Neuronal stem cell (in vitro differentiated cells): ENCODE measurements at regions not wholly inside any gene's neighbourhood (a gene's known extent, or its start where the extent isn't known, plus 50 kb on each side); places are given as distances from the start of the nearest gene placed in this dataset.

Experiments used
- DNase-seq: peaks from one replicate; pipeline ENCODE4 v3.0.0-alpha.2; 2013; ENCODE audit warnings: low spot score
- H2AFZ ChIP-seq: one replicate; pipeline ENCODE4 v1.6.1; 2013; ENCODE audit warnings: mild to moderate bottlenecking, low read length, inconsistent platforms
- H2AK5ac ChIP-seq: 2 replicates; pipeline ENCODE4 v1.6.1; 2013; ENCODE audit warnings: low read depth, mild to moderate bottlenecking, inconsistent platforms, low read length, moderate library complexity, mixed read lengths
- H2BK120ac ChIP-seq: 2 replicates; pipeline ENCODE4 v1.6.1; 2013; ENCODE audit warnings: low read depth, mild to moderate bottlenecking, inconsistent platforms, low read length, moderate library complexity, mixed read lengths
- H2BK12ac ChIP-seq: one replicate; pipeline ENCODE4 v1.6.1; 2013; ENCODE audit warnings: low read length, inconsistent platforms
- H2BK15ac ChIP-seq: 2 replicates; pipeline ENCODE4 v1.6.1; 2013; ENCODE audit warnings: mild to moderate bottlenecking, low read length, inconsistent platforms, mixed read lengths
- H2BK5ac ChIP-seq: one replicate; pipeline ENCODE4 v1.6.1; 2013; ENCODE audit warnings: inconsistent platforms, mild to moderate bottlenecking, low read length, moderate library complexity
- H3K14ac ChIP-seq: one replicate; pipeline ENCODE4 v1.6.1; 2013; ENCODE audit warnings: low read length, inconsistent platforms
- H3K18ac ChIP-seq: 2 replicates; pipeline ENCODE4 v1.6.1; 2013; ENCODE audit warnings: low read length, inconsistent platforms
- H3K23ac ChIP-seq: 2 replicates; pipeline ENCODE4 v1.6.1; 2013; ENCODE audit warnings: low read depth, mild to moderate bottlenecking, mixed read lengths, low read length, inconsistent platforms; ENCODE audit not compliant: poor library complexity
- H3K27ac ChIP-seq: replicated peaks from 3 replicates; pipeline ENCODE4 v1.5.1; 2013; ENCODE audit warnings: low read length, inconsistent platforms
- H3K27me3 ChIP-seq, 3 experiments: 2 replicates each; pipeline ENCODE4 v1.6.1; 2013; ENCODE audit warnings: low read length in 3 of 3, mild to moderate bottlenecking in 2 of 3, inconsistent platforms in 1 of 3, low read depth in 1 of 3, mixed read lengths in 1 of 3, moderate library complexity in 1 of 3; ENCODE audit not compliant: control insufficient read depth in 3 of 3, insufficient read depth in 3 of 3
- H3K36me3 ChIP-seq, 2 donors: replicated peaks in 1 of 2; 2 replicates each; pipeline ENCODE4 v1.6.1; 2013; ENCODE audit warnings: low read length in 2 of 2; ENCODE audit not compliant: control insufficient read depth in 2 of 2, insufficient read depth in 2 of 2
- H3K4ac ChIP-seq: 2 replicates; pipeline ENCODE4 v1.6.1; 2013; ENCODE audit warnings: inconsistent platforms, mild to moderate bottlenecking, low read length, moderate library complexity
- H3K4me1 ChIP-seq, 2 donors: 1 replicate in 1 of 2; 2 replicates in 1 of 2; pipeline ENCODE4 v1.6.1; 2013; ENCODE audit warnings: low read length in 2 of 2, low read depth in 1 of 2; ENCODE audit not compliant: control insufficient read depth in 2 of 2, insufficient read depth in 1 of 2
- H3K4me2 ChIP-seq: one replicate; pipeline ENCODE4 v1.6.1; 2013; ENCODE audit warnings: mild to moderate bottlenecking, low read length, inconsistent platforms; ENCODE audit not compliant: insufficient read depth, poor library complexity, severe bottlenecking
- H3K4me3 ChIP-seq, 2 donors: 2 replicates each; pipeline ENCODE4 v1.5.1; 2013; ENCODE audit warnings: low read length in 2 of 2, mild to moderate bottlenecking in 2 of 2, inconsistent platforms in 1 of 2, moderate library complexity in 1 of 2
- H3K79me1 ChIP-seq: one replicate; pipeline ENCODE4 v1.6.1; 2013; ENCODE audit warnings: low read depth, mild to moderate bottlenecking, inconsistent platforms, low read length, moderate library complexity
- H3K9ac ChIP-seq: one replicate; pipeline ENCODE4 v1.6.1; 2013; ENCODE audit warnings: mild to moderate bottlenecking, low read depth, low read length, inconsistent platforms; ENCODE audit not compliant: poor library complexity
- H3K9me3 ChIP-seq, 2 donors: replicated peaks in 1 of 2; 2 replicates each; pipeline versions ENCODE3 to v1.6.1; 2013; ENCODE audit warnings: low read length in 2 of 2, mild to moderate bottlenecking in 2 of 2, inconsistent platforms in 1 of 2, low read depth in 1 of 2, mixed read lengths in 1 of 2, moderate library complexity in 1 of 2; ENCODE audit not compliant: control insufficient read depth in 2 of 2, insufficient read depth in 1 of 2
- H4K8ac ChIP-seq: one replicate; pipeline ENCODE4 v1.6.1; 2013; ENCODE audit warnings: low read depth, mild to moderate bottlenecking, inconsistent platforms, low read length, moderate library complexity
- H4K91ac ChIP-seq: one replicate; pipeline ENCODE4 v1.6.1; 2013; ENCODE audit warnings: low read length, low read depth, mild to moderate bottlenecking, inconsistent platforms; ENCODE audit not compliant: poor library complexity
- WGBS, 2 donors: extraction: QIAGEN DNeasy Blood & Tissue Kit; methylation state at CpG; one replicate each; pipeline ENCODE4 v1.1.7; 2013; ENCODE audit warnings: missing lambda C conversion rate in 2 of 2, mixed read lengths in 1 of 2; ENCODE audit not compliant: insufficient read length in 2 of 2, insufficient replicate concordance in 1 of 2; ENCODE audit errors: extremely low coverage in 2 of 2; 5-methylcytosine and 5-hydroxymethylcytosine counted together

DNA sequence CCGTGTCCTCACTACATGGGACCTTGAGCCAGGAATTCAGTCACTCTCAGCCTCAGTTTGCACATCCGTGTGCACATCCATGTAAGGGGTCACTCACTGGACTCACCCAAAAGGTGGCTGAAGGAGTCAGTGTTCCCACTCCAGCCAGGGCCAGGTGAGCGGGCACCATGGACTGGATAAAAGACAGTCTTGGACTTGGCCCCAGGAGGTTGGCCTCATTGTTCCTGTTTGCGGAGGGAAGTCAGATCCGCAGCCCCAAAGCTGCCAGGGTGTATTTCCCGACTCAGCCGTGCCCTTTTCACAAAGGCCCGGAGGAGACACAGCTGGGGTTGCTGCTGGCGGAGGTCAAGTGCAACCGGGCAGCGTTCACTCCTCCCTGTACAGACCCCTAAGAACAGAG, 170.7 kb upstream of the MYL2 start:
- peak overlapping the region; percentile 2 for H3K18ac ChIP-seq
- H3K4me1 ChIP-seq: no peaks in the 10 kb centered on the region
- no peak overlapping the region for H2BK12ac ChIP-seq
- H3K27ac ChIP-seq: no peak overlapping the region
- no peak overlapping the region for H4K8ac ChIP-seq
- H3K27me3 ChIP-seq: no peaks in the 10 kb centered on the region
- no CpG with 5 or more reads among the region's 11 CpGs for WGBS, 2 donors
- H2BK120ac ChIP-seq: no peak overlapping the region
- H3K14ac ChIP-seq: no peak overlapping the region
- H3K9me3 ChIP-seq: no peaks in the 10 kb centered on the region
- no peak overlapping the region for H2AFZ ChIP-seq
- no peak overlapping the region for H2BK15ac ChIP-seq
- H3K36me3 ChIP-seq: no peaks in the 10 kb centered on the region
- no peak for DNase-seq
- H2BK5ac ChIP-seq: no peak overlapping the region
- H3K9ac ChIP-seq: no peak overlapping the region
- no peak overlapping the region for H3K23ac ChIP-seq
- H3K4me2 ChIP-seq: no peak overlapping the region
- H4K91ac ChIP-seq: no peak overlapping the region
- no peak overlapping the region for H3K4ac ChIP-seq
- H3K4me3 ChIP-seq: no peak overlapping the region
- H3K79me1 ChIP-seq: no peaks in the 10 kb centered on the region
- H2AK5ac ChIP-seq: no peak overlapping the region

DNA sequence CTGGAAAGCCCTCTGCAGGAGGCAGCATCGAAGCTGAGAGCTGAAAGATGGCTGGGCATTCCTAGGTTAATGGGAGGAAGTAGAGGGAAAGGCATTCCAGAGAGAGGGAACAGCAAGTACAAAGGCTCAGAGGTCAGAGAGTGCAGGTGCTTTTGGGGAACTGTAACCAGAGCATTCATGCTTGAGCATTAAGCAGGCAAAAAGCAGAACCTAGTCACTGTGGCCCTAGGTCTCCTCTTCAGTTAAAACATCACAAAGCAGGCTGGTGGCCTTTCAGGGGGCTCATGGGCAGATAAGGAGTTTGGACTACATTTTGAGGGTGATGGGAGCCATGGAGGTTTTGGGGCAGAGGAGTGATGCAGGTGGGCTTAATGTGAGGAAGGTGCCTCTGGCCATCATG, 169.2 kb upstream of the MYL2 start:
- H2AFZ ChIP-seq: no peak overlapping the region
- H3K27ac ChIP-seq: no peak overlapping the region
- DNase-seq: no peak
- H4K91ac ChIP-seq: no peak overlapping the region
- no peak overlapping the region for H2BK15ac ChIP-seq
- no peak overlapping the region for H3K4me3 ChIP-seq
- H3K27me3 ChIP-seq: no peaks in the 10 kb centered on the region
- H3K18ac ChIP-seq: no peak overlapping the region
- H3K14ac ChIP-seq: no peak overlapping the region
- no peak overlapping the region for H2BK5ac ChIP-seq
- H3K9me3 ChIP-seq: peaks cover 0 to 1% of the 10 kb centered on the region in 2 donors
- no peak overlapping the region for H2BK12ac ChIP-seq
- no peak overlapping the region for H4K8ac ChIP-seq
- H3K4me1 ChIP-seq: no peaks in the 10 kb centered on the region
- no peak overlapping the region for H3K23ac ChIP-seq
- no peak overlapping the region for H3K4me2 ChIP-seq
- H3K36me3 ChIP-seq: no peaks in the 10 kb centered on the region
- no peak overlapping the region for H2BK120ac ChIP-seq
- no peak overlapping the region for H3K4ac ChIP-seq
- no CpG with 5 or more reads among the region's 1 CpG for WGBS, 2 donors
- H2AK5ac ChIP-seq: no peak overlapping the region
- no peak overlapping the region for H3K9ac ChIP-seq
- no peaks in the 10 kb centered on the region for H3K79me1 ChIP-seq

DNA sequence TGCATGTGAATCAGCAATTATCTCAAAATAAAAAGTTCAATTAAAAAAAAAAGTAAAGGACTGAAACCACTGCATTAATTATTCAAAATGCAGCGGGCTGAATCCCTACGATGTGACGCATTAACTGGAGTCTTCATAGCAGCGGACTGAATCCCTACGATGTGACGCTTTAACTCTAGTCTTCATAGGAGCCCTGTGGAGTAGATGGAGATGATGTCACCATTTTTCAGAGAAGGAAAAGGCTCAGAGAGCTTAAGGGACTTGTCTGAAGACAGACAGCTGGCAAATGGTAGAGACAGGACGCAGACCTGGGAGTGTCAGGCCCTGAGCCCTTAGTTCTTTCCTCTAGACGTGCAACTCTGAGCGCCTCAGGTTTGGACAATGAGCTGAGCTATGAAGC, 168.0 kb upstream of the MYL2 start:
- no peaks in the 10 kb centered on the region for H3K36me3 ChIP-seq
- H3K23ac ChIP-seq: no peak overlapping the region
- no peak overlapping the region for H2BK12ac ChIP-seq
- H3K14ac ChIP-seq: no peak overlapping the region
- no peak overlapping the region for H2BK15ac ChIP-seq
- no peak overlapping the region for H2BK120ac ChIP-seq
- H3K4me2 ChIP-seq: no peak overlapping the region
- H2BK5ac ChIP-seq: no peak overlapping the region
- H3K4me3 ChIP-seq: no peak overlapping the region
- H3K4ac ChIP-seq: no peak overlapping the region
- H3K4me1 ChIP-seq: no peaks in the 10 kb centered on the region
- H2AFZ ChIP-seq: no peak overlapping the region
- no peak overlapping the region for H4K8ac ChIP-seq
- WGBS, 2 donors: no CpG with 5 or more reads among the region's 9 CpGs
- no peaks in the 10 kb centered on the region for H3K27me3 ChIP-seq
- no peaks in the 10 kb centered on the region for H3K79me1 ChIP-seq
- H3K9ac ChIP-seq: no peak overlapping the region
- H3K18ac ChIP-seq: no peak overlapping the region
- no peak for DNase-seq
- no peak overlapping the region for H3K27ac ChIP-seq
- H2AK5ac ChIP-seq: no peak overlapping the region
- H4K91ac ChIP-seq: no peak overlapping the region
- H3K9me3 ChIP-seq: peaks cover 0 to 1% of the 10 kb centered on the region in 2 donors

DNA sequence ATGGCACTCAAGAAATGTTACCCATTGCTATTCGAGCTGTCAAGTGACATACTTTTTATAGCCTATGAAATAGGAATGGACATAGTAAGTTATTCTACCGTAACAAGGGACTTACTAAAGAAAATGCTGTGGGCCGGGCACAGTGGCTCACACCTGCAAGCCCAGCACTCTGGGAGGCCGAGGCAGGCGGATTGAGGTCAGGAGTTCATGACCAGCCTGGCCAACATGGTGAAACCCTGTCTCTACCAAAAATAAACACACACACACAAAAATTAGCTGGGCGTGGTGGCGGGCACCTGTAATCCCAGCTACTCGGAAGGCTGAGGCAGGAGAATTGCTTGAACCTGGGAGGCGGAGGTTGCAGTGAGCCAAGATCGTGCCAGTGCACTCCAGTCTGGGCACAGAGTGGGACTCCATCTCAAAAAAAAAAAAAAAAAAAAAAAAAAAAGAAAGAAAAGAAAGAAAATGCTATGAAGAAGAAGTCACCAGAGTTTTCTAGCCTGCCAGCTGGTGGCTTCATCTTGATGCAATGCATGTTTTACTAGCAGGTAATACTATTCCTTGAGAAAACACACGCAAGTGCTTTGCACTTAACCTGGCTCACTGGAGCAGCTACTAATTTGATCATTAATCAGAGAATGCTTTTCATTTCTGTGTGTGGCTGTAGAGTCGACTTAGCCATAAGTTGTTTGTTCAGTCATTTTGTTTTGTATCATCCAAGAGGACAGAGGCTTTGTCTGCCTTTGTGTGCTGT, 166.7 kb upstream of the MYL2 start:
- no peak for DNase-seq
- H3K27me3 ChIP-seq: no peaks in the 10 kb centered on the region
- no peaks in the 10 kb centered on the region for H3K79me1 ChIP-seq
- no peak overlapping the region for H2BK12ac ChIP-seq
- no peak overlapping the region for H2BK15ac ChIP-seq
- no peak overlapping the region for H3K23ac ChIP-seq
- WGBS, 2 donors: no CpG with 5 or more reads among the region's 12 CpGs
- H3K4ac ChIP-seq: no peak overlapping the region
- no peaks in the 10 kb centered on the region for H3K36me3 ChIP-seq
- H3K14ac ChIP-seq: no peak overlapping the region
- H3K4me1 ChIP-seq: no peaks in the 10 kb centered on the region
- H3K9ac ChIP-seq: no peak overlapping the region
- no peak overlapping the region for H3K27ac ChIP-seq
- H3K9me3 ChIP-seq: peaks cover 0 to 1% of the 10 kb centered on the region in 2 donors
- no peak overlapping the region for H2AK5ac ChIP-seq
- no peak overlapping the region for H2AFZ ChIP-seq
- H3K4me3 ChIP-seq: no peak overlapping the region
- H2BK120ac ChIP-seq: no peak overlapping the region
- no peak overlapping the region for H4K91ac ChIP-seq
- no peak overlapping the region for H4K8ac ChIP-seq
- H3K18ac ChIP-seq: no peak overlapping the region
- H3K4me2 ChIP-seq: no peak overlapping the region
- no peak overlapping the region for H2BK5ac ChIP-seq
